ENCODE measurements at regions not wholly inside any gene's neighbourhood (a gene's known extent, or its start where the extent isn't known, plus 50 kb on each side); places are given as distances from the start of the nearest gene placed in this dataset.

GRCh38 chr6:1094306-1094705 lies 217.6 kb upstream of the FOXQ1 start:
- no peak for TF ChIP-seq CTCF (IDR thresholded peaks at IDR 0.05)
- no peak for TF ChIP-seq POLR2A (IDR thresholded peaks at IDR 0.05)
- Histone ChIP-seq H3K4me3 (no peak overlapping the region), H3K4me1 (no peaks in the 10 kb centered on the region), H3K27me3 (no peaks in the 10 kb centered on the region), H3K9me3 (no peaks in the 10 kb centered on the region), H3K36me3 (ENCODE audit: low read depth, missing control alignments) (no peaks in the 10 kb centered on the region), H3K27ac (no peak overlapping the region)
- DNase-seq = no peak
- 58 to 73% methylated on average over 1 of the region's 1 CpG for WGBS, 2 donors
- intact Hi-C loops (cut with DNase I; ENCODE audit: low total_unique reads) = no loop called here

- no peak overlapping the region for H3K4me3 ChIP-seq
- H3K4me1 ChIP-seq = no peaks in the 10 kb centered on the region
- TF ChIP-seq POLR2A (IDR thresholded peaks at IDR 0.05) (no peak), CTCF (IDR thresholded peaks at IDR 0.05) (no peak)
- no peaks in the 10 kb centered on the region for H3K9me3 ChIP-seq
- no peaks in the 10 kb centered on the region for H3K27me3 ChIP-seq
- 88 to 94% methylated on average over 3 of the region's 3 CpGs for WGBS, 2 donors
- DNase-seq = no peak
- intact Hi-C loops (cut with DNase I; ENCODE audit: low total_unique reads) = no loop called here
- H3K36me3 ChIP-seq (ENCODE audit: low read depth, missing control alignments) = no peaks in the 10 kb centered on the region
- H3K27ac ChIP-seq = no peak overlapping the region
Observed at GRCh38 chr6:1091900-1092299, 220.0 kb upstream of the FOXQ1 start.

- intact Hi-C loops (cut with DNase I; ENCODE audit: low total_unique reads) = no loop called here
- DNase-seq = no peak
- Histone ChIP-seq H3K4me3 (no peak overlapping the region), H3K36me3 (ENCODE audit: low read depth, missing control alignments) (no peaks in the 10 kb centered on the region), H3K27me3 (no peaks in the 10 kb centered on the region), H3K9me3 (no peaks in the 10 kb centered on the region), H3K27ac (no peak overlapping the region), H3K4me1 (no peaks in the 10 kb centered on the region)
- TF ChIP-seq CTCF (IDR thresholded peaks at IDR 0.05) (no peak), POLR2A (IDR thresholded peaks at IDR 0.05) (no peak)
- WGBS, 2 donors = 92 to 95% methylated on average over 1 of the region's 1 CpG
Observed at GRCh38 chr6:1089859-1090258, 222.0 kb upstream of the FOXQ1 start.

GRCh38 chr6:1088492-1089001 lies 223.4 kb upstream of the FOXQ1 start:
- no peak overlapping the region for H3K4me3 ChIP-seq
- DNase-seq = no peak
- 77 to 87% methylated on average over 5 of the region's 5 CpGs for WGBS, 2 donors
- no peaks in the 10 kb centered on the region for H3K36me3 ChIP-seq (ENCODE audit: low read depth, missing control alignments)
- intact Hi-C loops (cut with DNase I; ENCODE audit: low total_unique reads) = no loop called here
- no peaks in the 10 kb centered on the region for H3K27me3 ChIP-seq
- H3K9me3 ChIP-seq = no peaks in the 10 kb centered on the region
- no peak for TF ChIP-seq CTCF (IDR thresholded peaks at IDR 0.05)
- no peak for TF ChIP-seq POLR2A (IDR thresholded peaks at IDR 0.05)
- H3K4me1 ChIP-seq = no peaks in the 10 kb centered on the region
- H3K27ac ChIP-seq = no peak overlapping the region

GRCh38 chr6:1087154-1087843 lies 224.6 kb upstream of the FOXQ1 start:
- Histone ChIP-seq H3K27ac (no peak overlapping the region), H3K9me3 (no peaks in the 10 kb centered on the region), H3K4me1 (no peaks in the 10 kb centered on the region), H3K4me3 (no peak overlapping the region), H3K36me3 (ENCODE audit: low read depth, missing control alignments) (no peaks in the 10 kb centered on the region), H3K27me3 (no peaks in the 10 kb centered on the region)
- no peak for DNase-seq
- intact Hi-C loops (cut with DNase I; ENCODE audit: low total_unique reads) = no loop called here
- no peak for TF ChIP-seq POLR2A (IDR thresholded peaks at IDR 0.05)
- TF ChIP-seq CTCF (IDR thresholded peaks at IDR 0.05) = no peak
- 75 to 78% methylated on average over 11 of the region's 11 CpGs for WGBS, 2 donors

Measured in testis (tissue), 2 donors.